MCF 10A (cell line): ENCODE measurements at regions not wholly inside any gene's neighbourhood (a gene's known extent, or its start where the extent isn't known, plus 50 kb on each side); places are given as distances from the start of the nearest gene placed in this dataset.
"Not testable (repeated sequence)": the region's sequence is repeated elsewhere in the genome, so short reads cannot be mapped to it uniquely, and the experiment has no call there.

Experiments used
- BruUV-seq: library from RNA; stranded (reverse); fragments of 400-500 nt; replicated peaks from 2 replicates; lab custom pipeline; 2021; lab: Mats Ljungman, UMichigan
- CTCF ChIA-PET: fragments of 300-600 bp; sonication (Branson Sonifier 250); formaldehyde crosslinking; extraction: SDS; loops from one replicate; lab custom pipeline; 2021; ENCODE audit warnings: antibody characterized with exemption, inconsistent platforms; lab: Yijun Ruan, JAX
- POLR2A ChIA-PET: fragments of 300-600, 350-650 bp; sonication (Branson Sonifier 250); formaldehyde crosslinking; extraction: SDS; loops from one replicate; lab custom pipeline; 2020; ENCODE audit warnings: antibody characterized with exemption, inconsistent platforms; lab: Yijun Ruan, JAX
- DNase-seq: peaks from one replicate; pipeline ENCODE4 v3.0.0-alpha.2; 2018; ENCODE audit not compliant: unreplicated experiment
- H3K27ac Mint-ChIP-seq: one replicate; pipeline ENCODE4 v1.8.0; 2022; ENCODE audit warnings: mild to moderate bottlenecking, low read depth, mixed read lengths; ENCODE audit not compliant: unreplicated experiment
- H3K27me3 Mint-ChIP-seq: one replicate; pipeline ENCODE4 v1.8.0; 2022; ENCODE audit warnings: mixed read lengths; ENCODE audit not compliant: insufficient read depth, unreplicated experiment
- H3K36me3 Mint-ChIP-seq: one replicate; pipeline ENCODE4 v1.8.0; 2022; ENCODE audit warnings: mild to moderate bottlenecking, moderate library complexity, mixed read lengths; ENCODE audit not compliant: insufficient read depth, unreplicated experiment
- H3K4me1 Mint-ChIP-seq: one replicate; pipeline ENCODE4 v1.8.0; 2022; ENCODE audit warnings: mixed read lengths; ENCODE audit not compliant: insufficient read depth, unreplicated experiment
- H3K4me3 Mint-ChIP-seq: one replicate; pipeline ENCODE4 v1.8.0; 2022; ENCODE audit warnings: mild to moderate bottlenecking, moderate library complexity, mixed read lengths; ENCODE audit not compliant: unreplicated experiment
- H3K9me3 Mint-ChIP-seq: one replicate; pipeline ENCODE4 v1.8.0; 2022; ENCODE audit warnings: mixed read lengths; ENCODE audit not compliant: unreplicated experiment
- intact Hi-C: fragments of 100-400 bp; cut with micrococcal nuclease; formaldehyde crosslinking; loops from 2 replicates; pipeline ENCODE4 v1.14.1; 2022
- TF ChIP-seq, protein P1 (sequence below): fragments of 200-600 bp; IDR thresholded peaks from one replicate; pipeline ENCODE4 v1.8.0; 2022; ENCODE audit warnings: antibody characterized with exemption, mild to moderate bottlenecking; ENCODE audit not compliant: unreplicated experiment

DNA sequence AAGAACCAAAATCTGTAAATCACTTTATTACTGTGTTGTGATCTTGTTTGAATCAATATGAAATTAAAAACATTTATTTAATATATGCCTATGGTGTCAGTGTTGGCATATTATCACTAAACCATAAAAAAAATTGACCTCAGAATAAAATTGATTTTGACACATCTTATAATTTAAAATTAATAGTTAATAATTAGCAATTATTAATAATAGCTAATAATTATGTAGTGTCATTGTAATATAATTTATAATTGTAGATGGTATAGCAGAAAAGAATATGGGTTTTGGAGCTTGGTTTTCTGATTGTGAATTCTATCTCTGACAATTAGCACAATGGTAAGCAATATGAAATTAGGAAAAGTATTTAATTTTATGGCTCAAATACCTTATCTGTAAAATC is 89.4 kb upstream of the CNTNAP2 start:
- no TSS peak for BruUV-seq
- no peaks in the 10 kb centered on the region for H3K4me1 Mint-ChIP-seq
- CTCF ChIA-PET = no interaction called here

DNA sequence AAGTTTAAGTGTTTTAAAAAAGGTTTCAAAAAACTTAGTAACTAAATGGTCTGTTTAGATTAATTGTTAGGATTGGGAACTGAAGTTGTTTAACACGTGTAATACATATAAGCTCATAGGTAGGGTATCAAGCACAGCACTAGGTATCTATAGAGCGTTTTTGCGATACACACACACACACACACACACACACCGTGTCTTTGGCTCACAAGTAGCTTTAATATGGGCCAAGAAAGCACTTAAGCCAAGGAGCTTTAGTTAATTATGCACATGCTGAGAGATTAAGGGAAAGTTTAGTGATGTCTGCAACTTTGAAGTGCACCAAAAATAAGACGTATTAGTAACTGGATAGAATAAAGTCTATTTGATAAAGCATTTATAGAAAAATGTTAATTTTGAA is 93.8 kb upstream of the CNTNAP2 start:
- TF ChIP-seq, protein P1, sequence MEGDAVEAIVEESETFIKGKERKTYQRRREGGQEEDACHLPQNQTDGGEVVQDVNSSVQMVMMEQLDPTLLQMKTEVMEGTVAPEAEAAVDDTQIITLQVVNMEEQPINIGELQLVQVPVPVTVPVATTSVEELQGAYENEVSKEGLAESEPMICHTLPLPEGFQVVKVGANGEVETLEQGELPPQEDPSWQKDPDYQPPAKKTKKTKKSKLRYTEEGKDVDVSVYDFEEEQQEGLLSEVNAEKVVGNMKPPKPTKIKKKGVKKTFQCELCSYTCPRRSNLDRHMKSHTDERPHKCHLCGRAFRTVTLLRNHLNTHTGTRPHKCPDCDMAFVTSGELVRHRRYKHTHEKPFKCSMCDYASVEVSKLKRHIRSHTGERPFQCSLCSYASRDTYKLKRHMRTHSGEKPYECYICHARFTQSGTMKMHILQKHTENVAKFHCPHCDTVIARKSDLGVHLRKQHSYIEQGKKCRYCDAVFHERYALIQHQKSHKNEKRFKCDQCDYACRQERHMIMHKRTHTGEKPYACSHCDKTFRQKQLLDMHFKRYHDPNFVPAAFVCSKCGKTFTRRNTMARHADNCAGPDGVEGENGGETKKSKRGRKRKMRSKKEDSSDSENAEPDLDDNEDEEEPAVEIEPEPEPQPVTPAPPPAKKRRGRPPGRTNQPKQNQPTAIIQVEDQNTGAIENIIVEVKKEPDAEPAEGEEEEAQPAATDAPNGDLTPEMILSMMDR = no peak
- CTCF ChIA-PET = no interaction called here
- POLR2A ChIA-PET = no interaction called here
- BruUV-seq = no TSS peak
- no peak for DNase-seq
- Mint-ChIP-seq H3K4me3 (no peak overlapping the region), H3K4me1 (no peaks in the 10 kb centered on the region), H3K9me3 (peaks cover 23% of the 10 kb centered on the region), H3K27me3 (peaks cover 10% of the 10 kb centered on the region), H3K36me3 (no peaks in the 10 kb centered on the region), H3K27ac (no peak overlapping the region)
- intact Hi-C loops = no loop called here

More for the DNA sequence above, 89.4 kb upstream of the CNTNAP2 start:
- no peak overlapping the region for H3K4me3 Mint-ChIP-seq
- TF ChIP-seq, protein P1 = no peak
- no peaks in the 10 kb centered on the region for H3K36me3 Mint-ChIP-seq
- POLR2A ChIA-PET = no interaction called here
- peaks cover 10% of the 10 kb centered on the region for H3K27me3 Mint-ChIP-seq
- no peak for DNase-seq
- intact Hi-C loops = no loop called here
- no peak overlapping the region for H3K27ac Mint-ChIP-seq
- peaks cover 16% of the 10 kb centered on the region for H3K9me3 Mint-ChIP-seq

DNA sequence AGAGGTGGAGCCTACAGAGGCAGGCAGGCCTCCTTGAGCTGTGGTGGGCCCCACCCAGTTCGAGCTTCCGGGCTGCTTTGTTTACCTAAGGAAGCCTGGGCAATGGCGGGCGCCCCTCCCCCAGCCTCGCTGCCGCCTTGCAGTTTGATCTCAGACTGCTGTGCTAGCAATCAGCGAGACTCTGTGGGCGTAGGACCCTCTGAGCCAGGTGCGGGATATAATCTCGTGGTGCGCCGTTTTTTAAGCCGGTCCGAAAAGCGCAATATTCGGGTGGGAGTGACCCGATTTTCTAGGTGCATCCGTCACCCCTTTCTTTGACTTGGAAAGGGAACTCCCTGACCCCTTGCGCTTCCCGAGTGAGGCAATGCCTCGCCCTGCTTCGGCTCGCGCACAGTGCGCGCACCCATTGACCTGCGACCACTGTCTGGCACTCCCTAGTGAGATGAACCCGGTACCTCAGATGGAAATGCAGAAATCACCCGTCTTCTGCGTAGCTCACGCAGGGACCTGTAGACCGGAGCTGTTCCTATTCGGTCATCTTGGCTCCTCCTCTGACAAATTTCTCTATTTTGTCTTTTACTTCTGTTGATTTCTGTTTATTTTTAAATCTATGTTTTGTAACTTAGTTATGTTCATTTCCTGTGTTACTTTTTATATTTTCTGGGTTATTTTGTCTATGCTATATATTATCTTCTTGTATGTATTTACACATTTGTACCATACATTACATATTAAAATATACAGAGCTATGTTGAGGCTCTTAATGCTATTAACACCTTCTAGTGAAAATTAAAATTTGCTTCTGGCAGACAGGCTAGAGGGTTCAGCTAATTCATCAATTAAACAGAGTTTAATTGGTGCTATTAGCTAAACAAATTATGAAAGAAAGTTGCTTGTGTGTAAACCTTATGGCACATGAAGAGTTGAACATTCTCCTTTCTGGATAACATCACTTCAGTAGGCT is 97.3 kb upstream of the CNTNAP2 start:
- H3K36me3 Mint-ChIP-seq, BruUV-seq, H3K27ac Mint-ChIP-seq, intact Hi-C loops, H3K4me3 Mint-ChIP-seq, H3K27me3 Mint-ChIP-seq, DNase-seq, H3K4me1 Mint-ChIP-seq: not testable (repeated sequence)
- POLR2A ChIA-PET = interaction anchor here (0.6 kb wide), 1 partner anchor 369 kb away, joined by 3 read pairs; no protein-coding TSS in a partner anchor
- peaks cover 12% of the 10 kb centered on the region for H3K9me3 Mint-ChIP-seq
- CTCF ChIA-PET = interaction anchor here (0.6 kb wide), 1 partner anchor 866 kb away, joined by 3 read pairs; no protein-coding TSS in a partner anchor

DNA sequence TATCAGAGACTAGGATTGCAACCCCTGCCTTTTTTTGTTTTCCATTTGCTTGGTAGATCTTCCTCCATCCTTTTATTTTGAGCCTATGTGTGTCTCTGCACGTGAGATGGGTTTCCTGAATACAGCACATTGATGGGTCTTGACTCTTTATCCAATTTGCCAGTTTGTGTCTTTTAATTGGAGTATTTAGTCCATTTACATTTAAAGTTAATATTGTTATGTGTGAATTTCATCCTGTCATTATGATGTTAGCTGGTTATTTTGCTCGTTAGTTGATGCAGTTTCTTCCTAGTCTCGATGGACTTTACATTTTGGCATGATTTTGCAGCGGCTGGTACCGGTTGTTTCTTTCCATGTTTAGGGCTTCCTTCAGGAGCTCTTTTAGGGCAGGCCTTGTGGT is 99.2 kb upstream of the CNTNAP2 start:
- H3K27me3 Mint-ChIP-seq, CTCF ChIA-PET, H3K4me1 Mint-ChIP-seq, DNase-seq, H3K27ac Mint-ChIP-seq, BruUV-seq, H3K4me3 Mint-ChIP-seq, POLR2A ChIA-PET, H3K36me3 Mint-ChIP-seq, H3K9me3 Mint-ChIP-seq, intact Hi-C loops: not testable (repeated sequence)

DNA sequence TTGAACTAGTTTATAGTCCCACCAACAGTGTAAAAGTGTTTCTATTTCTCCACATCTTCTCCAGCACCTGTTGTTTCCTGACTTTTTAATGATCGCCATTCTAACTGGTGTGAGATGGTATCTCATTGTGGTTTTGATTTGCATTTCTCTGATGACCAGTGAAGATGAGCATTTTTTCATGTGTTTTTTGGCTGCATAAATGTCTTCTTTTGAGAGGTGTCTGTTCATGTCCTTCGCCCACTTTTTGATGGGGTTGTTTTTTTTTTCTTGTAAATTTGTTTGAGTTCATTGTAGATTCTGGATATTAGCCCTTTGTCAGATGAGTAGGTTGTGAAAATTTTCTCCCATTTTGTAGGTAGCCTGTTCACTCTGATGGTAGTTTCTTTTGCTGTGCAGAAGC is 102.4 kb upstream of the CNTNAP2 start:
- H3K4me3 Mint-ChIP-seq, BruUV-seq, H3K9me3 Mint-ChIP-seq, H3K27me3 Mint-ChIP-seq, POLR2A ChIA-PET, H3K4me1 Mint-ChIP-seq, H3K36me3 Mint-ChIP-seq, CTCF ChIA-PET, intact Hi-C loops, DNase-seq, H3K27ac Mint-ChIP-seq: not testable (repeated sequence)
